ENCODE measurements at regions not wholly inside any gene's neighbourhood (a gene's known extent, or its start where the extent isn't known, plus 50 kb on each side); places are given as distances from the start of the nearest gene placed in this dataset.

- TF ChIP-seq POLR2AphosphoS5 (IDR thresholded peaks at IDR 0.05; ENCODE audit: low read depth, low read length) (no peak), CTCF (IDR thresholded peaks at IDR 0.05) (no peak), REST (IDR thresholded peaks at IDR 0.05; ENCODE audit: insufficient read depth in 1 of 2, low read depth in 2 of 2, low read length in 1 of 2) (no peak), SIN3A (IDR thresholded peaks at IDR 0.05; ENCODE audit: borderline replicate concordance, insufficient read depth, low read depth, low read length) (no peak), TCF7L2 (IDR thresholded peaks at IDR 0.05; ENCODE audit: low read depth, low read length) (no peak)
Observed at GRCh38 chr11:129257512-129257911, 65.4 kb upstream of the ARHGAP32 start.
